ENCODE measurements at regions not wholly inside any gene's neighbourhood (a gene's known extent, or its start where the extent isn't known, plus 50 kb on each side); places are given as distances from the start of the nearest gene placed in this dataset.

GRCh38 chr6:84516154-84516553 is 248.2 kb downstream of the TBX18 start:
- Mint-ChIP-seq H3K4me1 (ENCODE audit: unreplicated experiment) (peaks cover 15% of the 10 kb centered on the region), H3K27ac (ENCODE audit: unreplicated experiment) (no peak overlapping the region), H3K9me3 (ENCODE audit: unreplicated experiment) (no peaks in the 10 kb centered on the region), H3K4me3 (ENCODE audit: unreplicated experiment) (no peak overlapping the region), H3K36me3 (ENCODE audit: unreplicated experiment) (no peaks in the 10 kb centered on the region), H3K27me3 (ENCODE audit: unreplicated experiment) (no peaks in the 10 kb centered on the region)
- DNase-seq (ENCODE audit: extremely low spot score, unreplicated experiment), result no peak
- no peak for TF ChIP-seq CTCF (IDR thresholded peaks at IDR 0.05)

DNA sequence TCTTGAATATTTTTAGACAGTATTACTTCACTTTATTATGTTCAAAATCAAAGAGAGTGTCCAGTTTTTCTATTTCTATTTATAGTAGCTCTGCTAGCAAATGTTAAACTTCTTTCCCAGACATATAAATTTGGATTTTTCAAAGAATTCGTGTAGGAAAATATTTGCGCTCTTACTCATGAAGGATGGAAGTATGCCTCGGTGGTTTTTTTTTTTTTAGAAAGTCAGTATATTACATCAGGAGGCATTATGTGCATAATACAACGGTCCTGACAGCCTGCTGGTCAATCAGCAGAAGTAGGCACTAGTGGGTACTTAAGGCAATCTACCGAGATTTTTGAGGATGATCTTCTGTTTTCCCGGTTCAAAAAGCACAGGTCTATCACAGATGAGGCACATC is 249.3 kb downstream of the TBX18 start:
- H3K27ac Mint-ChIP-seq (ENCODE audit: unreplicated experiment), result no peak overlapping the region
- DNase-seq (ENCODE audit: extremely low spot score, unreplicated experiment), result no peak

GRCh38 chr6:84514089-84514971 is 250.1 kb downstream of the TBX18 start:
- Mint-ChIP-seq H3K4me3 (ENCODE audit: unreplicated experiment) (no peak overlapping the region), H3K27ac (ENCODE audit: unreplicated experiment) (no peak overlapping the region), H3K4me1 (ENCODE audit: unreplicated experiment) (peaks cover 15% of the 10 kb centered on the region), H3K27me3 (ENCODE audit: unreplicated experiment) (no peaks in the 10 kb centered on the region), H3K36me3 (ENCODE audit: unreplicated experiment) (no peaks in the 10 kb centered on the region), H3K9me3 (ENCODE audit: unreplicated experiment) (no peaks in the 10 kb centered on the region)
- DNase-seq (ENCODE audit: extremely low spot score, unreplicated experiment), result no peak
- TF ChIP-seq CTCF (IDR thresholded peaks at IDR 0.05), result peak; percentile 23

More for the DNA sequence above, 249.3 kb downstream of the TBX18 start:
- Mint-ChIP-seq H3K36me3 (ENCODE audit: unreplicated experiment) (no peaks in the 10 kb centered on the region), H3K27me3 (ENCODE audit: unreplicated experiment) (no peaks in the 10 kb centered on the region), H3K4me1 (ENCODE audit: unreplicated experiment) (peaks cover 15% of the 10 kb centered on the region), H3K4me3 (ENCODE audit: unreplicated experiment) (no peak overlapping the region), H3K9me3 (ENCODE audit: unreplicated experiment) (no peaks in the 10 kb centered on the region)
- TF ChIP-seq CTCF (IDR thresholded peaks at IDR 0.05), result no peak

DNA sequence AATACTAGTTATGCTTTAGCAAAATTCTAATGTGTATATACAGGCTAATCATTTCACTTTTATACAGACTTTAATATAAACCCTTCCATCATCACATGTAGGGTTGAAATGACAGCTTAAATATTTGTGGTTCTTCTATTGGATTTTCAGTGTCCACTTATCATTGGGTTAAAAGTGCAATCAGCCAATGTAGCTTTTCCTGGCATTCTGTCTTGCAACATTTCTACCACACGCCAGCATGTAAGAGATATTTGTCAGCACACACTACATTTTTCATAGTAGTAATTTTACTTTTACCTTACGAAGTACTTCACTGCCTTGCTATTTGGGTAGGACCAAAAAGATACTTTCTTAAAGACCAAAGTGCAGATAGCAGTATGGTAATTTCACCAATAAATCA is 252.0 kb downstream of the TBX18 start:
- H3K36me3 Mint-ChIP-seq (ENCODE audit: unreplicated experiment), result no peaks in the 10 kb centered on the region
- H3K9me3 Mint-ChIP-seq (ENCODE audit: unreplicated experiment), result no peaks in the 10 kb centered on the region
- TF ChIP-seq CTCF (IDR thresholded peaks at IDR 0.05), result no peak
- DNase-seq (ENCODE audit: extremely low spot score, unreplicated experiment), result no peak
- H3K4me1 Mint-ChIP-seq (ENCODE audit: unreplicated experiment), result peaks cover 22% of the 10 kb centered on the region
- H3K27me3 Mint-ChIP-seq (ENCODE audit: unreplicated experiment), result no peaks in the 10 kb centered on the region
- H3K4me3 Mint-ChIP-seq (ENCODE audit: unreplicated experiment), result no peak overlapping the region
- H3K27ac Mint-ChIP-seq (ENCODE audit: unreplicated experiment), result no peak overlapping the region

- Mint-ChIP-seq H3K27me3 (ENCODE audit: unreplicated experiment) (no peaks in the 10 kb centered on the region), H3K4me1 (ENCODE audit: unreplicated experiment) (peaks cover 22% of the 10 kb centered on the region), H3K27ac (ENCODE audit: unreplicated experiment) (no peak overlapping the region), H3K9me3 (ENCODE audit: unreplicated experiment) (no peaks in the 10 kb centered on the region), H3K4me3 (ENCODE audit: unreplicated experiment) (no peak overlapping the region), H3K36me3 (ENCODE audit: unreplicated experiment) (no peaks in the 10 kb centered on the region)
- no peak for DNase-seq (ENCODE audit: extremely low spot score, unreplicated experiment)
- TF ChIP-seq CTCF (IDR thresholded peaks at IDR 0.05), result no peak
These were observed 252.5 kb downstream of the TBX18 start for GRCh38 chr6:84511929-84512328.

All from osteocyte (in vitro differentiated cells).